GM23338 (cell line): ENCODE measurements at regions not wholly inside any gene's neighbourhood (a gene's known extent, or its start where the extent isn't known, plus 50 kb on each side); places are given as distances from the start of the nearest gene placed in this dataset.

Experiments used
- CREB1 ChIP-seq: fragments of 250-450 bp; sonication (Bioruptor Pico); IDR thresholded peaks from 2 replicates; pipeline ENCODE4 v1.5.0; 2020; ENCODE audit warnings: low read depth, mild to moderate bottlenecking, moderate library complexity
- EZH2 ChIP-seq: fragments of 200-600 bp; sonication (generic); IDR thresholded peaks from one replicate; pipeline ENCODE4 v1.8.0; 2017; ENCODE audit warnings: antibody characterized with exemption, mild to moderate bottlenecking, low read depth; ENCODE audit not compliant: unreplicated experiment
- EZH2phosphoT487 ChIP-seq: fragments of 200-600 bp; sonication (generic); IDR thresholded peaks from one replicate; pipeline ENCODE4 v1.8.1; 2018; ENCODE audit warnings: antibody characterized with exemption; ENCODE audit not compliant: unreplicated experiment
- JUNB ChIP-seq: IDR thresholded peaks from one replicate; pipeline ENCODE4 v1.6.1; 2016; ENCODE audit warnings: antibody characterized with exemption; ENCODE audit not compliant: unreplicated experiment
- NANOG ChIP-seq: IDR thresholded peaks from 2 replicates; pipeline ENCODE4 v1.6.1; 2016; ENCODE audit warnings: antibody characterized with exemption, borderline replicate concordance
- POLR2AphosphoS5 ChIP-seq: IDR thresholded peaks from 2 replicates; pipeline ENCODE4 v1.6.1; 2016; ENCODE audit warnings: antibody characterized with exemption, low read depth
- STAT1 ChIP-seq: IDR thresholded peaks from one replicate; pipeline ENCODE4 v1.6.1; 2016; ENCODE audit warnings: antibody characterized with exemption; ENCODE audit not compliant: unreplicated experiment
- ZNF114 ChIP-seq: fragments of 250-450 bp; sonication (Bioruptor Pico); IDR thresholded peaks from 2 replicates; pipeline ENCODE4 v1.5.0; 2020; ENCODE audit warnings: mild to moderate bottlenecking, moderate library complexity
- ZNF331 ChIP-seq: fragments of 250-450 bp; sonication (Bioruptor Pico); IDR thresholded peaks from 2 replicates; pipeline ENCODE4 v1.5.0; 2020; ENCODE audit warnings: low read depth, mild to moderate bottlenecking, moderate library complexity
- TF ChIP-seq, protein P1 (sequence below), 2 experiments: fragments of 200-600 bp in 1 of 2; sonication (generic) in 1 of 2; conservative IDR thresholded peaks; 2 replicates each; pipeline versions ENCODE4 v1.5.1 to v1.6.1; 2016 to 2017; ENCODE audit warnings: antibody characterized with exemption in 2 of 2, low read depth in 2 of 2, mild to moderate bottlenecking in 2 of 2, moderate library complexity in 1 of 2
- TF ChIP-seq, protein P2 (sequence below): IDR thresholded peaks from one replicate; pipeline ENCODE4 v1.6.1; 2018; ENCODE audit warnings: antibody characterized with exemption; ENCODE audit not compliant: unreplicated experiment
- TF ChIP-seq, protein P3 (sequence below): IDR thresholded peaks from 2 replicates; pipeline ENCODE4 v1.6.1; 2016; ENCODE audit warnings: antibody characterized with exemption
- TF ChIP-seq, protein P4 (sequence below): fragments of 250-450 bp; sonication (Bioruptor Pico); IDR thresholded peaks from 2 replicates; pipeline ENCODE4 v1.5.0; 2020; ENCODE audit warnings: mild to moderate bottlenecking, moderate library complexity

DNA sequence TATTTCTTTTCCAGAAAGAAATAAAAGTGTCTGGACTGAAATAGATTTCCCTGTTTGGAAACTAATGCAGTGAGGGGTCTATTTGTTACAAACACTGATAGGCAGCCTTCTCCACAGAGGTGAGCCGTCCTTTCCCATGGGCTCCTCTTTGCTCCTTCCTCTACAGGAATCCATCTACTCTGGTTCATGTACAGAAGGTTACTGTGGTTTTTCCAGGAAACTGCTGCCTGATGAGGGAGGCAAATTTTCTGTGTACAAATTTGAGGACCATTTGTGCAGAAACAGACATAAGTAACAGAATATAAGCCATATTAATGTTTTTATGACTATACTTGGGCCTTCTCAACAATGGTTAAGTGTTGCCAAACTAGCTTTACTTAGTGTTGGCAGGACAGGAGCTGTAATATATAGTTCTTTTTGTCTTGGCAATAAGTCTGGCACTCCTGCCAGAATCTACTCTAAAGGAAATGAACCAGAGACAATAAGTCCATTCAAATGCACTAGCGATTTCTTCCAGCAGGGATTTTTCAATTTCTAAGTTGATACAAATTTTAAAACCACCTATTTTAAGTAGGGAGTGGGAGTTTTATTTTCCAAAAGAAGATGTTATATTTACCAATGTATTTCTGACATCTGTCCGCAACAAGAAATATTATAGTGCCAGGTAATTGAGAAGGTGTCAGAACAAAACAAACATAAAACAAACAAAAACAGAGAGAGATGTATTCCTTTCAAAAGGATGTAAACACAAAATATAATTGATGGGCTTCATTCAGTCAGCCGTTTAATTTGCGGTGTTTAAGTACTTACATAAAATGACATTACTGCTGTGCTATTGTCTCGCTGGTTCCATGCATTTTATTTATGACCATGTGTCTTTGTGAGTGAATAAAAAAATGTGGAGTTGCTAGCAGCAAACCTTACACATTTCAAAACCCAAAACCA, 91.0 kb upstream of the NFE2L3 start:
- TF ChIP-seq, protein P1, sequence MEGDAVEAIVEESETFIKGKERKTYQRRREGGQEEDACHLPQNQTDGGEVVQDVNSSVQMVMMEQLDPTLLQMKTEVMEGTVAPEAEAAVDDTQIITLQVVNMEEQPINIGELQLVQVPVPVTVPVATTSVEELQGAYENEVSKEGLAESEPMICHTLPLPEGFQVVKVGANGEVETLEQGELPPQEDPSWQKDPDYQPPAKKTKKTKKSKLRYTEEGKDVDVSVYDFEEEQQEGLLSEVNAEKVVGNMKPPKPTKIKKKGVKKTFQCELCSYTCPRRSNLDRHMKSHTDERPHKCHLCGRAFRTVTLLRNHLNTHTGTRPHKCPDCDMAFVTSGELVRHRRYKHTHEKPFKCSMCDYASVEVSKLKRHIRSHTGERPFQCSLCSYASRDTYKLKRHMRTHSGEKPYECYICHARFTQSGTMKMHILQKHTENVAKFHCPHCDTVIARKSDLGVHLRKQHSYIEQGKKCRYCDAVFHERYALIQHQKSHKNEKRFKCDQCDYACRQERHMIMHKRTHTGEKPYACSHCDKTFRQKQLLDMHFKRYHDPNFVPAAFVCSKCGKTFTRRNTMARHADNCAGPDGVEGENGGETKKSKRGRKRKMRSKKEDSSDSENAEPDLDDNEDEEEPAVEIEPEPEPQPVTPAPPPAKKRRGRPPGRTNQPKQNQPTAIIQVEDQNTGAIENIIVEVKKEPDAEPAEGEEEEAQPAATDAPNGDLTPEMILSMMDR (conservative IDR thresholded peaks at IDR 0.05; ENCODE audit: low read depth in 2 of 2), result no peak
- TF ChIP-seq JUNB (no peak), POLR2AphosphoS5 (no peak), EZH2 (no peak), EZH2phosphoT487 (no peak), STAT1 (no peak), ZNF331 (no peak), NANOG (no peak), CREB1 (CRISPR knock-in tag) (no peak), ZNF114 (CRISPR knock-in tag) (no peak)
- TF ChIP-seq, protein P2, sequence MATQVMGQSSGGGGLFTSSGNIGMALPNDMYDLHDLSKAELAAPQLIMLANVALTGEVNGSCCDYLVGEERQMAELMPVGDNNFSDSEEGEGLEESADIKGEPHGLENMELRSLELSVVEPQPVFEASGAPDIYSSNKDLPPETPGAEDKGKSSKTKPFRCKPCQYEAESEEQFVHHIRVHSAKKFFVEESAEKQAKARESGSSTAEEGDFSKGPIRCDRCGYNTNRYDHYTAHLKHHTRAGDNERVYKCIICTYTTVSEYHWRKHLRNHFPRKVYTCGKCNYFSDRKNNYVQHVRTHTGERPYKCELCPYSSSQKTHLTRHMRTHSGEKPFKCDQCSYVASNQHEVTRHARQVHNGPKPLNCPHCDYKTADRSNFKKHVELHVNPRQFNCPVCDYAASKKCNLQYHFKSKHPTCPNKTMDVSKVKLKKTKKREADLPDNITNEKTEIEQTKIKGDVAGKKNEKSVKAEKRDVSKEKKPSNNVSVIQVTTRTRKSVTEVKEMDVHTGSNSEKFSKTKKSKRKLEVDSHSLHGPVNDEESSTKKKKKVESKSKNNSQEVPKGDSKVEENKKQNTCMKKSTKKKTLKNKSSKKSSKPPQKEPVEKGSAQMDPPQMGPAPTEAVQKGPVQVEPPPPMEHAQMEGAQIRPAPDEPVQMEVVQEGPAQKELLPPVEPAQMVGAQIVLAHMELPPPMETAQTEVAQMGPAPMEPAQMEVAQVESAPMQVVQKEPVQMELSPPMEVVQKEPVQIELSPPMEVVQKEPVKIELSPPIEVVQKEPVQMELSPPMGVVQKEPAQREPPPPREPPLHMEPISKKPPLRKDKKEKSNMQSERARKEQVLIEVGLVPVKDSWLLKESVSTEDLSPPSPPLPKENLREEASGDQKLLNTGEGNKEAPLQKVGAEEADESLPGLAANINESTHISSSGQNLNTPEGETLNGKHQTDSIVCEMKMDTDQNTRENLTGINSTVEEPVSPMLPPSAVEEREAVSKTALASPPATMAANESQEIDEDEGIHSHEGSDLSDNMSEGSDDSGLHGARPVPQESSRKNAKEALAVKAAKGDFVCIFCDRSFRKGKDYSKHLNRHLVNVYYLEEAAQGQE, result no peak
- TF ChIP-seq, protein P3, sequence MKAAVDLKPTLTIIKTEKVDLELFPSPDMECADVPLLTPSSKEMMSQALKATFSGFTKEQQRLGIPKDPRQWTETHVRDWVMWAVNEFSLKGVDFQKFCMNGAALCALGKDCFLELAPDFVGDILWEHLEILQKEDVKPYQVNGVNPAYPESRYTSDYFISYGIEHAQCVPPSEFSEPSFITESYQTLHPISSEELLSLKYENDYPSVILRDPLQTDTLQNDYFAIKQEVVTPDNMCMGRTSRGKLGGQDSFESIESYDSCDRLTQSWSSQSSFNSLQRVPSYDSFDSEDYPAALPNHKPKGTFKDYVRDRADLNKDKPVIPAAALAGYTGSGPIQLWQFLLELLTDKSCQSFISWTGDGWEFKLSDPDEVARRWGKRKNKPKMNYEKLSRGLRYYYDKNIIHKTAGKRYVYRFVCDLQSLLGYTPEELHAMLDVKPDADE, result no peak; the same call in 1 of the 2 replicates
- TF ChIP-seq, protein P4, sequence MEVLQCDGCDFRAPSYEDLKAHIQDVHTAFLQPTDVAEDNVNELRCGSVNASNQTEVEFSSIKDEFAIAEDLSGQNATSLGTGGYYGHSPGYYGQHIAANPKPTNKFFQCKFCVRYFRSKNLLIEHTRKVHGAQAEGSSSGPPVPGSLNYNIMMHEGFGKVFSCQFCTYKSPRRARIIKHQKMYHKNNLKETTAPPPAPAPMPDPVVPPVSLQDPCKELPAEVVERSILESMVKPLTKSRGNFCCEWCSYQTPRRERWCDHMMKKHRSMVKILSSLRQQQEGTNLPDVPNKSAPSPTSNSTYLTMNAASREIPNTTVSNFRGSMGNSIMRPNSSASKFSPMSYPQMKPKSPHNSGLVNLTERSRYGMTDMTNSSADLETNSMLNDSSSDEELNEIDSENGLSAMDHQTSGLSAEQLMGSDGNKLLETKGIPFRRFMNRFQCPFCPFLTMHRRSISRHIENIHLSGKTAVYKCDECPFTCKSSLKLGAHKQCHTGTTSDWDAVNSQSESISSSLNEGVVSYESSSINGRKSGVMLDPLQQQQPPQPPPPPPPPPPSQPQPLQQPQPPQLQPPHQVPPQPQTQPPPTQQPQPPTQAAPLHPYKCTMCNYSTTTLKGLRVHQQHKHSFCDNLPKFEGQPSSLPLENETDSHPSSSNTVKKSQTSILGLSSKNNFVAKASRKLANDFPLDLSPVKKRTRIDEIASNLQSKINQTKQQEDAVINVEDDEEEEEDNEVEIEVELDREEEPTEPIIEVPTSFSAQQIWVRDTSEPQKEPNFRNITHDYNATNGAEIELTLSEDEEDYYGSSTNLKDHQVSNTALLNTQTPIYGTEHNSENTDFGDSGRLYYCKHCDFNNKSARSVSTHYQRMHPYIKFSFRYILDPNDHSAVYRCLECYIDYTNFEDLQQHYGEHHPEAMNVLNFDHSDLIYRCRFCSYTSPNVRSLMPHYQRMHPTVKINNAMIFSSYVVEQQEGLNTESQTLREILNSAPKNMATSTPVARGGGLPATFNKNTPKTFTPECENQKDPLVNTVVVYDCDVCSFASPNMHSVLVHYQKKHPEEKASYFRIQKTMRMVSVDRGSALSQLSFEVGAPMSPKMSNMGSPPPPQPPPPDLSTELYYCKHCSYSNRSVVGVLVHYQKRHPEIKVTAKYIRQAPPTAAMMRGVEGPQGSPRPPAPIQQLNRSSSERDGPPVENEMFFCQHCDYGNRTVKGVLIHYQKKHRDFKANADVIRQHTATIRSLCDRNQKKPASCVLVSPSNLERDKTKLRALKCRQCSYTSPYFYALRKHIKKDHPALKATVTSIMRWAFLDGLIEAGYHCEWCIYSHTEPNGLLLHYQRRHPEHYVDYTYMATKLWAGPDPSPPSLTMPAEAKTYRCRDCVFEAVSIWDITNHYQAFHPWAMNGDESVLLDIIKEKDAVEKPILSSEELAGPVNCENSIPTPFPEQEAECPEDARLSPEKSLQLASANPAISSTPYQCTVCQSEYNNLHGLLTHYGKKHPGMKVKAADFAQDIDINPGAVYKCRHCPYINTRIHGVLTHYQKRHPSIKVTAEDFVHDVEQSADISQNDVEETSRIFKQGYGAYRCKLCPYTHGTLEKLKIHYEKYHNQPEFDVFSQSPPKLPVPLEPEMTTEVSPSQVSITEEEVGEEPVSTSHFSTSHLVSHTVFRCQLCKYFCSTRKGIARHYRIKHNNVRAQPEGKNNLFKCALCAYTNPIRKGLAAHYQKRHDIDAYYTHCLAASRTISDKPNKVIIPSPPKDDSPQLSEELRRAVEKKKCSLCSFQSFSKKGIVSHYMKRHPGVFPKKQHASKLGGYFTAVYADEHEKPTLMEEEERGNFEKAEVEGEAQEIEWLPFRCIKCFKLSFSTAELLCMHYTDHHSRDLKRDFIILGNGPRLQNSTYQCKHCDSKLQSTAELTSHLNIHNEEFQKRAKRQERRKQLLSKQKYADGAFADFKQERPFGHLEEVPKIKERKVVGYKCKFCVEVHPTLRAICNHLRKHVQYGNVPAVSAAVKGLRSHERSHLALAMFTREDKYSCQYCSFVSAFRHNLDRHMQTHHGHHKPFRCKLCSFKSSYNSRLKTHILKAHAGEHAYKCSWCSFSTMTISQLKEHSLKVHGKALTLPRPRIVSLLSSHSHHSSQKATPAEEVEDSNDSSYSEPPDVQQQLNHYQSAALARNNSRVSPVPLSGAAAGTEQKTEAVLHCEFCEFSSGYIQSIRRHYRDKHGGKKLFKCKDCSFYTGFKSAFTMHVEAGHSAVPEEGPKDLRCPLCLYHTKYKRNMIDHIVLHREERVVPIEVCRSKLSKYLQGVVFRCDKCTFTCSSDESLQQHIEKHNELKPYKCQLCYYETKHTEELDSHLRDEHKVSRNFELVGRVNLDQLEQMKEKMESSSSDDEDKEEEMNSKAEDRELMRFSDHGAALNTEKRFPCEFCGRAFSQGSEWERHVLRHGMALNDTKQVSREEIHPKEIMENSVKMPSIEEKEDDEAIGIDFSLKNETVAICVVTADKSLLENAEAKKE (CRISPR knock-in tag), result no peak
